Cardiac muscle cell (in vitro differentiated cells and primary cell): ENCODE measurements at regions not wholly inside any gene's neighbourhood (a gene's known extent, or its start where the extent isn't known, plus 50 kb on each side); places are given as distances from the start of the nearest gene placed in this dataset.
A peak's percentile ranks its signal among the peaks of the same experiment; 100 is the strongest.

ENCODE experiments used
- DNase-seq, 2 donors: peaks; one replicate each; pipeline versions ENCODE4 v3.0.0 to v3.0.0-alpha.2; 2010 to 2017; ENCODE audit warnings: low read depth in 1 of 2, low spot score in 1 of 2
- H3K27ac ChIP-seq: fragments of 200-600 bp; sonication (generic); 2 replicates; pipeline ENCODE4 v1.5.1; 2016
- H3K27me3 ChIP-seq: fragments of 200-600 bp; sonication (generic); 2 replicates; pipeline ENCODE4 v1.6.0; 2016; ENCODE audit warnings: control low read depth
- H3K36me3 ChIP-seq: fragments of 200-600 bp; sonication (generic); 2 replicates; pipeline ENCODE4 v1.5.1; 2016; ENCODE audit warnings: control low read depth
- H3K4me1 ChIP-seq: fragments of 200-600 bp; sonication (generic); 2 replicates; pipeline ENCODE4 v1.8.1; 2017; ENCODE audit warnings: low read depth, mild to moderate bottlenecking, mixed run types
- H3K4me3 ChIP-seq: fragments of 200-600 bp; sonication (generic); 2 replicates; pipeline ENCODE4 v1.5.1; 2016; ENCODE audit warnings: mild to moderate bottlenecking
- H3K9me3 ChIP-seq: fragments of 200-600 bp; sonication (generic); 2 replicates; pipeline ENCODE4 v1.5.1; 2017; ENCODE audit warnings: low read depth, mild to moderate bottlenecking, control low read depth
- CTCF ChIP-seq: IDR thresholded peaks from 2 replicates; pipeline ENCODE4 v1.5.1; 2012; ENCODE audit warnings: low read depth, mild to moderate bottlenecking, low read length

- Histone ChIP-seq H3K9me3 (no peaks in the 10 kb centered on the region), H3K36me3 (no peaks in the 10 kb centered on the region), H3K4me3 (no peak overlapping the region), H3K27me3 (no peaks in the 10 kb centered on the region), H3K4me1 (peaks cover 6% of the 10 kb centered on the region), H3K27ac (no peak overlapping the region)
- no peak for DNase-seq
- TF ChIP-seq CTCF, result no peak
Observed at GRCh38 chr6:19552588-19552987, 284.6 kb upstream of the ID4 start.

- DNase-seq, result peak; percentile 6 to 25
- H3K9me3 ChIP-seq, result no peaks in the 10 kb centered on the region
- no peak overlapping the region for H3K27ac ChIP-seq
Observed at GRCh38 chr6:19554356-19555225, 282.6 kb upstream of the ID4 start.

GRCh38 chr6:19557191-19557590, 280.0 kb upstream of the ID4 start:
- Histone ChIP-seq H3K4me1 (peaks cover 6% of the 10 kb centered on the region), H3K4me3 (no peak overlapping the region), H3K9me3 (no peaks in the 10 kb centered on the region), H3K36me3 (no peaks in the 10 kb centered on the region), H3K27ac (no peak overlapping the region), H3K27me3 (no peaks in the 10 kb centered on the region)
- no peak for DNase-seq
- no peak for TF ChIP-seq CTCF

More at GRCh38 chr6:19554356-19555225, 282.6 kb upstream of the ID4 start:
- no peak for TF ChIP-seq CTCF
- Histone ChIP-seq H3K4me1 (peaks cover 6% of the 10 kb centered on the region), H3K4me3 (no peak overlapping the region), H3K36me3 (no peaks in the 10 kb centered on the region), H3K27me3 (no peaks in the 10 kb centered on the region)

- no peaks in the 10 kb centered on the region for H3K9me3 ChIP-seq
- no peaks in the 10 kb centered on the region for H3K36me3 ChIP-seq
- no peak overlapping the region for H3K4me3 ChIP-seq
- no peak overlapping the region for H3K27ac ChIP-seq
- DNase-seq, result no peak
- no peak for TF ChIP-seq CTCF
- H3K27me3 ChIP-seq, result no peaks in the 10 kb centered on the region
- peaks cover 6% of the 10 kb centered on the region for H3K4me1 ChIP-seq
Observed at GRCh38 chr6:19558201-19558600, 279.0 kb upstream of the ID4 start.

GRCh38 chr6:19558934-19559333, 278.2 kb upstream of the ID4 start:
- no peak for TF ChIP-seq CTCF

More at GRCh38 chr6:19558934-19559333, 278.2 kb upstream of the ID4 start:
- H3K4me1 ChIP-seq, result peaks cover 6% of the 10 kb centered on the region
- H3K27ac ChIP-seq, result no peak overlapping the region
- no peak overlapping the region for H3K4me3 ChIP-seq
- H3K36me3 ChIP-seq, result no peaks in the 10 kb centered on the region
- DNase-seq, result no peak
- H3K27me3 ChIP-seq, result no peaks in the 10 kb centered on the region
- H3K9me3 ChIP-seq, result no peaks in the 10 kb centered on the region
